HUES48 (cell line): ENCODE measurements at regions not wholly inside any gene's neighbourhood (a gene's known extent, or its start where the extent isn't known, plus 50 kb on each side); places are given as distances from the start of the nearest gene placed in this dataset.

Source experiments
- H3K27ac ChIP-seq: one replicate; pipeline ENCODE4 v1.7.0; 2013; ENCODE audit warnings: low read depth, low read length, inconsistent platforms
- H3K27me3 ChIP-seq: 2 replicates; pipeline ENCODE4 v1.6.1; 2013; ENCODE audit warnings: mild to moderate bottlenecking, low read length; ENCODE audit not compliant: control insufficient read depth, insufficient read depth
- H3K36me3 ChIP-seq: 2 replicates; pipeline ENCODE4 v1.6.1; 2013; ENCODE audit warnings: low read length; ENCODE audit not compliant: control insufficient read depth, insufficient read depth
- H3K4me1 ChIP-seq: 2 replicates; pipeline ENCODE4 v1.6.1; 2013; ENCODE audit warnings: mild to moderate bottlenecking, low read length; ENCODE audit not compliant: control insufficient read depth, insufficient read depth
- H3K4me3 ChIP-seq: 2 replicates; pipeline ENCODE4 v1.5.1; 2013; ENCODE audit warnings: mild to moderate bottlenecking, low read depth, low read length
- H3K9ac ChIP-seq: 2 replicates; pipeline ENCODE4 v1.6.1; 2013; ENCODE audit warnings: mild to moderate bottlenecking, low read depth, low read length, moderate library complexity
- H3K9me3 ChIP-seq: 2 replicates; pipeline ENCODE4 v1.6.1; 2013; ENCODE audit warnings: low read length; ENCODE audit not compliant: control insufficient read depth, insufficient read depth

GRCh38 chr16:35506898-35507194, 2047.4 kb downstream of the TP53TG3F start:
- peaks cover 98% of the 10 kb centered on the region for H3K9me3 ChIP-seq
- no peaks in the 10 kb centered on the region for H3K36me3 ChIP-seq
- no peaks in the 10 kb centered on the region for H3K27me3 ChIP-seq
- H3K4me1 ChIP-seq: no peaks in the 10 kb centered on the region
- H3K4me3 ChIP-seq: no peak overlapping the region
- H3K27ac ChIP-seq: no peak overlapping the region
- H3K9ac ChIP-seq: no peak overlapping the region

- Histone ChIP-seq H3K36me3 (no peaks in the 10 kb centered on the region), H3K9ac (no peak overlapping the region), H3K9me3 (peaks cover 96% of the 10 kb centered on the region), H3K4me1 (no peaks in the 10 kb centered on the region), H3K27ac (no peak overlapping the region), H3K4me3 (no peak overlapping the region), H3K27me3 (no peaks in the 10 kb centered on the region)
Measured at GRCh38 chr16:35510701-35511100, 2051.3 kb downstream of the TP53TG3F start.

GRCh38 chr16:35516551-35516950, 2057.1 kb downstream of the TP53TG3F start:
- H3K27ac ChIP-seq: no peak overlapping the region
- H3K36me3 ChIP-seq: no peaks in the 10 kb centered on the region

GRCh38 chr16:35516971-35517370, 2057.6 kb downstream of the TP53TG3F start:
- Histone ChIP-seq H3K4me3 (no peak overlapping the region), H3K36me3 (no peaks in the 10 kb centered on the region), H3K4me1 (no peaks in the 10 kb centered on the region), H3K9ac (no peak overlapping the region), H3K27me3 (no peaks in the 10 kb centered on the region), H3K9me3 (peaks cover 97% of the 10 kb centered on the region), H3K27ac (no peak overlapping the region)

More at GRCh38 chr16:35516551-35516950, 2057.1 kb downstream of the TP53TG3F start:
- H3K9me3 ChIP-seq: peaks cover 97% of the 10 kb centered on the region
- no peaks in the 10 kb centered on the region for H3K27me3 ChIP-seq
- H3K4me1 ChIP-seq: no peaks in the 10 kb centered on the region
- H3K4me3 ChIP-seq: no peak overlapping the region
- no peak overlapping the region for H3K9ac ChIP-seq

- Histone ChIP-seq H3K27me3 (no peaks in the 10 kb centered on the region), H3K4me3 (no peak overlapping the region), H3K36me3 (no peaks in the 10 kb centered on the region), H3K9ac (no peak overlapping the region), H3K9me3 (peaks cover 97% of the 10 kb centered on the region), H3K27ac (no peak overlapping the region), H3K4me1 (no peaks in the 10 kb centered on the region)
Measured at GRCh38 chr16:35523991-35524390, 2064.6 kb downstream of the TP53TG3F start.

- Histone ChIP-seq H3K4me1 (no peaks in the 10 kb centered on the region), H3K27me3 (no peaks in the 10 kb centered on the region), H3K27ac (no peak overlapping the region), H3K36me3 (no peaks in the 10 kb centered on the region), H3K4me3 (no peak overlapping the region), H3K9ac (no peak overlapping the region), H3K9me3 (peaks cover 94% of the 10 kb centered on the region)
Measured at GRCh38 chr16:35525979-35526590, 2066.7 kb downstream of the TP53TG3F start.

GRCh38 chr16:35532576-35532975, 2073.2 kb downstream of the TP53TG3F start:
- H3K27ac ChIP-seq: no peak overlapping the region
- H3K9me3 ChIP-seq: peaks cover 59% of the 10 kb centered on the region
- no peaks in the 10 kb centered on the region for H3K4me1 ChIP-seq
- H3K9ac ChIP-seq: no peak overlapping the region
- no peaks in the 10 kb centered on the region for H3K36me3 ChIP-seq
- H3K4me3 ChIP-seq: no peak overlapping the region
- no peaks in the 10 kb centered on the region for H3K27me3 ChIP-seq

GRCh38 chr16:35533683-35534082, 2074.3 kb downstream of the TP53TG3F start:
- Histone ChIP-seq H3K4me1 (no peaks in the 10 kb centered on the region), H3K27ac (no peak overlapping the region), H3K9me3 (peaks cover 54% of the 10 kb centered on the region), H3K36me3 (no peaks in the 10 kb centered on the region), H3K4me3 (no peak overlapping the region; the same call in 1 of the 2 replicates), H3K27me3 (no peaks in the 10 kb centered on the region), H3K9ac (no peak overlapping the region)

GRCh38 chr16:35543486-35543885, 2084.1 kb downstream of the TP53TG3F start:
- Histone ChIP-seq H3K4me3 (no peak overlapping the region), H3K27ac (no peak overlapping the region), H3K9me3 (peaks cover 84% of the 10 kb centered on the region), H3K4me1 (no peaks in the 10 kb centered on the region), H3K27me3 (no peaks in the 10 kb centered on the region), H3K9ac (no peak overlapping the region), H3K36me3 (no peaks in the 10 kb centered on the region)

- Histone ChIP-seq H3K4me1 (no peaks in the 10 kb centered on the region), H3K9me3 (peaks cover 93% of the 10 kb centered on the region), H3K27me3 (no peaks in the 10 kb centered on the region), H3K27ac (no peak overlapping the region), H3K9ac (no peak overlapping the region), H3K36me3 (no peaks in the 10 kb centered on the region), H3K4me3 (no peak overlapping the region)
Measured at GRCh38 chr16:35552763-35553162, 2093.4 kb downstream of the TP53TG3F start.

- H3K4me3 ChIP-seq: no peak overlapping the region
- H3K27me3 ChIP-seq: no peaks in the 10 kb centered on the region
- no peaks in the 10 kb centered on the region for H3K4me1 ChIP-seq
- H3K27ac ChIP-seq: no peak overlapping the region
- H3K9ac ChIP-seq: no peak overlapping the region
- peaks cover 97% of the 10 kb centered on the region for H3K9me3 ChIP-seq
- H3K36me3 ChIP-seq: no peaks in the 10 kb centered on the region
Measured at GRCh38 chr16:35557731-35558130, 2098.3 kb downstream of the TP53TG3F start.
